ENCODE measurements at regions not wholly inside any gene's neighbourhood (a gene's known extent, or its start where the extent isn't known, plus 50 kb on each side); places are given as distances from the start of the nearest gene placed in this dataset.

DNA sequence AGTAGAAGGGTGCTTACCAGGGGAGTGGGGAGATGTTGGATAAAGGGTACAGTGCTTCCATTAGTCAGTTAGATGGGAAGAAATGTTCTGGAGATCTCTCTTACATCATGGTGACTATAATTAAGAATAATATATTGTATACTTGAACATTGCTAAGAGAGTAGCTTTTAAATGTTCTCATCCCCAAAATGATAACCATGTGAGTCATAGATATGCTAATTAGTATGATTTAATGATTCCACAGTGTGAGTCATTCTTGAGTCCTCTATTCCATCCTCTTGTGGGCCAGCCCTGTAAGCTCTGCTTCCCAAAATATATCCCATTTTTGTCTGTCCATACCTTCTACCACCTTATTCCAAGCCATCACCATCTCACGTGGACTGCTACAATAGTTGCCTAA is 80.6 kb upstream of the CDH11 start:
- DNase-seq (ENCODE audit: low read depth) = no peak

DNA sequence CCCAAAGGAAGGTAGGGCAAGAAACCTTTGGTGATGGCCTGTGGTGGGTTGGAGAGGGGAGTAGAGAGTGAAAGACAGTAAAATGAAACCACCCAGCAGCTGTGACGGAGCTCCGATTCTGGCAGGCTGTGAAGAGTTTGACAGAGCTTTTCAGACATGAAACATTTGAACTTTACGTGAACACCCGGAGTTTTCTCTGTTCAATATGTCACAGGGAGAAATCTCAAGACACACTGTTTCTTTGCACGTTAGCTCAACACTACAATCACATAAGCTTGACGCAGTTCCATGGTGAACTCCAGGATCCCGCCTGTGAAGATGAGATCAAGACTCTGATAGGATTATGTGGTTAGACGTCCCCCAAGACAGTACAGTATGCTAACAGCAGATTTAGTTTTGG is 79.6 kb upstream of the CDH11 start:
- DNase-seq (ENCODE audit: low read depth) = no peak

DNA sequence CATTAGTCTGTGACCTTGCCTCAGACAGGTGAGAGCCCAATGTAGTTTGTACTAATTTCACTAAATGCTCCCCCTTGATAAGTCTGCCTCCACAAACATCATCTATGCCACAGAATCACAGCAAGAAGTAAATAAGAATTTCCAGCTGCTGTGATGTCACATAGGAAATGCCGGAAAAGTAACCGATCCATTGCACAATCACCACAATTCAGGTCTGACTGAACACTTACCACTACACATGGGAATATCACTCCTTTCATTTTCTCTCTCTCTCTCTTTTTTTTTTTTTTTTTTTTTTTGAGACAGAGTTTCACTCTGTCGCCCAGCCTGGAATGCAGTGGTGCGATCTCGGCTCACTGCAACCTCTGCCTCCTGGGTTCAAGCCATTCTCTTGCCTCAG is 79.0 kb upstream of the CDH11 start:
- no peak for DNase-seq (ENCODE audit: low read depth)

DNA sequence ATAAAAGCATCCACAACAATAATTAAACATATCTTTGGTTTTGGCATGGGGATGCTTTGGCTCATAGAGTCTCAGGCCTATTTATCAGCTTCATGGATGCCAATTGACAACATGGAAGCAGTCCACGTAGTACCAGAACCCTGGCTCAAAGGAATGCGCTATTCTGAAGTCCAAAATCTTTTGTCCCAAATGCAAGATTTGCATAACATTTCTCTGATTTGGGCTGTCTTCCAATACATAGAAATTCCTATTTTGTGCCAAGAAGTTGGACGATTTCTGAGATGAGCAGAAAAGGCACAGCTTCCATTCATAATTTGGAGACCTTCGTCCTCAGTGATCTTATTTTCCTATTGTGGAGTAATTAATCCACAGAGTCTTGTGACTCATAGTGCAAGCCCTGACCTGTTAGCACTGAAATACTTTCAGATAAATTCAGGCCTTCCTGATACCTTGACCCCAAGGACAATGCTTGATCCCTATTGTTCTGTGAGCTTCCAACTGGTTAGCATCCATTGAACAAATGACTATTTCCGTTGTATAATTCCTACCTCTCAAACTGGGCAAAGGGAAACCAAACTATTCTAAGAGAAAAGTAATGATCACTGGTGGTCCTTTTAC is 78.4 kb upstream of the CDH11 start:
- no peak for DNase-seq (ENCODE audit: low read depth)

DNA sequence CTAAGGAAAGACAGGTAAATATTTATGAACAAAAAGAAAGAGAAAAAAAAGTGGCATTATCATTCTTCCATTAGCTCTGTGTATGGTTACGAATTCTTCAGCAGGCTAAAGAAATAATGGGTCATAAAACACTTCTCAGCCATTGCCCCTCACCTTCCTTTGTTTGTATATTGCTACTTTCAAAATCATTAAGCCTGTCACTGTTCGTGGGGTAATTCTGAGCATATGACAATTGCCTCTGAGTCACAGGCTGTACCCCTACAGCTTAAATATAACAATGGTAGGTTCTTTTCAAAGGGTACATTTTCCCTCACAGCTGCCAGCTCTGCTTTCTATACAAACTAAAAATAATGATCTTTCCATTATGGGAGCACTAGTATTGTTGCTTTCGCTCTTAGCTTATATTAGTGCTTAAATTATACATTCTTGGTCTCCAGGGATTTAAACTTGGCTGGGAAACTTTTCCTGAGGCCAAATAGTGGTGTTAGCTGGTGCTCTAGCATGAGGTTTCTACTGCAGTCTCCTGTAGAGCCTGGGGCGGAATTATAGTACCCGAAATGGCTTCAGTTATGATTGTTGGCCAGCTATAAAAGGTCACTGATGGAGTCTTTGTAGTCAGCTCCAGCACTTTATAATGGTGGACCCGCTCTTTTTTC is 74.7 kb upstream of the CDH11 start:
- no peak for DNase-seq (ENCODE audit: low read depth)

DNA sequence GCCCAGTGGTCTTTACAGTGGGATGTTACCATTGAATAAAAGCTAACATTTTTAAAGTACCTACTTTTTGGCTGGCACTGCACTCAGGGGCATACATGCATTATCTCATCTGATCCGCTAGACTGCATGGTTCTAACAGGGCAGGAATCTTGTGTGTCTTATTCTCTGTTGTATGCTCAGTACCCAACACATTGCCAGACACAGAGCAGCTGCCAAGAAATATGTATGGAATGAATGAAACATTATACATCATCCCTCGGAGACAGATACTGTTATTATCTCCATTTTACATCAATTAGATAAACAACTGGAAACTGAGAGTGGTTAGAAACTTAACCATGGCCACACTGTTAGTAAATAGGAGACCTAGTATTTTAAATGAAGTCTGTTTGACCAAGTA is 74.1 kb upstream of the CDH11 start:
- DNase-seq (ENCODE audit: low read depth) = no peak

DNA sequence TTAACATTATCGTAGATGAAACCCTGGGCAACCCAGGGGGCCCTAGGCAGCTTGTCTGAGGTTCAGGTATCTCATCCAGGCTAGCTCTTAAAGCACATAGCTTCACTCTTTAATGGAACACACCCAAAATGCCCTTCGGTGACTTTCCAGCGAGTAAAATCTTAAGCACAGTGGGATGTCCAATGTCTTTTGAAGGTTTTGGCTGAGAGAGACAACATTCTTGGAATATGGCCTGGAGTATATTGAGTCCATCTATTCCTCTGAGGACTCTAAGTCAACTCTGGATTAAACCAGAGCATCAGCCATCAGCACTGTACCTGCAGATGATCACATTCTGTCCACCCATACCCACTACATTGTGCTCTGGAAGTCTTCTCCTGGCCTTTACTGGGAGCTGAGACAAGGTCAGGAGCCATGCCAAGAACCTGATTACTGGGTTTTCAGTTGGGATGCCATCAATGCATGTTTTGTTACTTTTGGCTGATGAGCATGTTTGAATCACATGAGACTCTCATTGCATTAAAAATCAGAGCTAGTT is 63.4 kb upstream of the CDH11 start:
- DNase-seq (ENCODE audit: low read depth) = no peak

DNA sequence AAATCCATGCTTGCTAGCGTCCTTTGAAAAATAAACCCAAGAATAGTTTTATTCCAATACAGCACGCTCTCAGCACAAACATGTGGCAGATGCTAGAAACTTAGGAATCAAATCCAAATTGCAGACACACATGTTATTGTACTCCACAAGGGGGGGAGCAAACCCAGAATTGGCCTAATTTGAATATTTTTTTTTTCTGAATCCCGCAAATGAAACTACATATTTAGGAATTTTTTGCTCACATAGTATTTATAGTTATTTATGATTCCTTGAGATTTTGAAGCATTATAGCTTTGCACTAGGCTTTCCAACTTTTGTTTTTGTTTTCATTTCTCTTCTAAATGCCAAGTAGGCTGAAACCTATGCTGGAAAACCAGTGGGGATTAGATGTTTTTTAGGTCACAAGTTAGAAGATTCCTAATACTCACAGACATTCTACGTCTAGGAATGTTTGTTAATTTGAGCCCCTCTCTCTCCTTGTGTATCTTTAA is 59.3 kb upstream of the CDH11 start:
- peak; percentile 29 for DNase-seq (ENCODE audit: low read depth)

DNA sequence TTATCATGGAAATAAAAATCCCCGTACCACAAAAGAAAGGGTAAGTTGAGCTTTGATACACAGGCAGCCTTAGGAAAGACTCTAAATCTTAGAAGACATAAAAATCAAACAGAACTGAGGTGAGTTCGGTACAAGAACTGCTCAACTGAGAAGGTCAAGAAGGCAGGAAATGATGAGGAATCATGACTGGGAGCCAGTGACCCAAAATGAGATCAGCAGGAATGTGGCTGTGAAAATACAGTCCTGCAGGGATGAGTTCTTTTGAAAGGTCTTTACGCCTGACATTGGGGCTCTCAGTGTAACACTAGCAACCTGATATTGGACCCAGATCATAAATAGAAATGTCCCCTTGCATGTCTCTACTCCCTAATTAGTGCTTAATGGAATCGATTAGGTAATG is 56.3 kb upstream of the CDH11 start:
- DNase-seq (ENCODE audit: low read depth) = no peak

DNA sequence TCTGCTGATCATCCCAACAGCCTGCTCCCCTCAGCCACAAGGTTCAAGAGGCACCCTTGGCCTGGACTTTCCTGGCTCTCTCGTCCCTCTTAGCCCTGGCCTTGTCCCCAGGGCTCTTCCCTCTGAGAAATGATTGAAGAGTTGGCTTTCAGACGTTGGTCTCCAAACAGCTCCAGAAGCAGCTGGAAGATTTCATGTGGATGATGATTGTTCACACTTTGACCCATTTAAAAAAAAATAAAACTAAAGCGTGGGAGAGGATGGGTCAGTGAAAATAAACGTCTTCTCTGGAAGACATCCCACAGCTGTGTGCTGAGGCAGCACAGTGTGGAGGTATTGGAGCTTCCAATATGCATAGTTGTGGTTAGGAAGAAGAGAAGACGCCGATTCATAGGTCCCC is 54.7 kb upstream of the CDH11 start:
- peak; percentile 75 for DNase-seq (ENCODE audit: low read depth)

DNA sequence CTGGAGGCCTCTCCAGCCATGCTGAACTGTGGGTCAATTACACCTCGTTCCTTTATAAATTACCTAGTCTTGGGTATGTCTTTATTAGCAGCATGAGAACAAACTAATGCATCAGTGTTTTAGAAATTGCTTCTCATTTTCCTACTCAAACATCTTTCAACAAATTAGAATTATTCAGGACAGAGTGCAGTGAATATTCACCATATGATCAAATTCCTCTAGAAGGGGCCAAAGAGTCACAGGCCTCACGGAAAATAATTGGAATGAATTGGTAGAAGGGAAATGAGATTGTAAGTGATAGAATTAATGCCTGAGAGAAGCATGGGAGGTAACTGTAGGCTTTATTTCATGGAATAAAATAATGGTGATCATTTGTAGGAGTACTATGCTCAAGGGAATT is 50.5 kb upstream of the CDH11 start:
- no peak for DNase-seq (ENCODE audit: low read depth)

Data from myocyte (in vitro differentiated cells).